ENCODE measurements at regions not wholly inside any gene's neighbourhood (a gene's known extent, or its start where the extent isn't known, plus 50 kb on each side); places are given as distances from the start of the nearest gene placed in this dataset.

DNA sequence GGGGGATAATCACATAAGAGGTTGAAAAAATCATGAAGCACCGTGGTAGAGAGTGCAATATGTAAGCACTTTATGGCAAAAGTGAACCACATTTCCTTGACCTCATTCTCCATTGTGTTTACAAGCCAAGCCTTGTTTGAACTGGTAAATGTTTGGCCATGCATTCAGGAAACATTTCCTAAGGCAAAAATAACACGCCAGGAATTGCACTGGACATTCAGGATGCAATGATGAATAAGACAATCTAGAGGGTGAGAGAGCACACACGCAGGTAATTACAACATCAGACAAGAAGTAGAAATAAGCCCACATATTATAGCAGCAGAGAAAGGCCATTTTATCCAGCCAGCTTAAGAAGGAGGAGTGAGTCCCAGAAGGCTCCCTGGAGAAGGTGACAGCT, 218.0 kb upstream of the OSR1 start:
- TF ChIP-seq, protein P1, sequence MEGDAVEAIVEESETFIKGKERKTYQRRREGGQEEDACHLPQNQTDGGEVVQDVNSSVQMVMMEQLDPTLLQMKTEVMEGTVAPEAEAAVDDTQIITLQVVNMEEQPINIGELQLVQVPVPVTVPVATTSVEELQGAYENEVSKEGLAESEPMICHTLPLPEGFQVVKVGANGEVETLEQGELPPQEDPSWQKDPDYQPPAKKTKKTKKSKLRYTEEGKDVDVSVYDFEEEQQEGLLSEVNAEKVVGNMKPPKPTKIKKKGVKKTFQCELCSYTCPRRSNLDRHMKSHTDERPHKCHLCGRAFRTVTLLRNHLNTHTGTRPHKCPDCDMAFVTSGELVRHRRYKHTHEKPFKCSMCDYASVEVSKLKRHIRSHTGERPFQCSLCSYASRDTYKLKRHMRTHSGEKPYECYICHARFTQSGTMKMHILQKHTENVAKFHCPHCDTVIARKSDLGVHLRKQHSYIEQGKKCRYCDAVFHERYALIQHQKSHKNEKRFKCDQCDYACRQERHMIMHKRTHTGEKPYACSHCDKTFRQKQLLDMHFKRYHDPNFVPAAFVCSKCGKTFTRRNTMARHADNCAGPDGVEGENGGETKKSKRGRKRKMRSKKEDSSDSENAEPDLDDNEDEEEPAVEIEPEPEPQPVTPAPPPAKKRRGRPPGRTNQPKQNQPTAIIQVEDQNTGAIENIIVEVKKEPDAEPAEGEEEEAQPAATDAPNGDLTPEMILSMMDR (IDR thresholded peaks at IDR 0.05; ENCODE audit: low read length) = no peak
- TF ChIP-seq EZH2 (IDR thresholded peaks at IDR 0.05; ENCODE audit: borderline replicate concordance, low read length) = no peak

Measured in OCI-LY1 (cell line).